ENCODE measurements at regions not wholly inside any gene's neighbourhood (a gene's known extent, or its start where the extent isn't known, plus 50 kb on each side); places are given as distances from the start of the nearest gene placed in this dataset.

GRCh38 chr16:48013491-48013901 lies 142.3 kb downstream of the ABCC12 start:
- Mint-ChIP-seq H3K4me1 (ENCODE audit: unreplicated experiment) (no peaks in the 10 kb centered on the region), H3K27me3 (ENCODE audit: unreplicated experiment) (peaks cover 2% of the 10 kb centered on the region), H3K4me3 (ENCODE audit: unreplicated experiment) (no peak overlapping the region), H3K36me3 (ENCODE audit: low read depth, unreplicated experiment) (no peaks in the 10 kb centered on the region), H3K27ac (ENCODE audit: unreplicated experiment) (no peak overlapping the region), H3K9me3 (ENCODE audit: unreplicated experiment) (no peaks in the 10 kb centered on the region)
- no peak for DNase-seq (ENCODE audit: low spot score)
- TF ChIP-seq CTCF (IDR thresholded peaks at IDR 0.05; ENCODE audit: unreplicated experiment), result no peak

GRCh38 chr16:48011878-48012658 lies 143.7 kb downstream of the ABCC12 start:
- Mint-ChIP-seq H3K4me1 (ENCODE audit: unreplicated experiment) (no peaks in the 10 kb centered on the region), H3K9me3 (ENCODE audit: unreplicated experiment) (no peaks in the 10 kb centered on the region), H3K36me3 (ENCODE audit: low read depth, unreplicated experiment) (no peaks in the 10 kb centered on the region), H3K27me3 (ENCODE audit: unreplicated experiment) (peaks cover 3% of the 10 kb centered on the region), H3K27ac (ENCODE audit: unreplicated experiment) (no peak overlapping the region), H3K4me3 (ENCODE audit: unreplicated experiment) (no peak overlapping the region)
- TF ChIP-seq CTCF (IDR thresholded peaks at IDR 0.05; ENCODE audit: unreplicated experiment), result no peak
- no peak for DNase-seq (ENCODE audit: low spot score)

GRCh38 chr16:48011466-48011865 lies 144.3 kb downstream of the ABCC12 start:
- Mint-ChIP-seq H3K36me3 (ENCODE audit: low read depth, unreplicated experiment) (no peaks in the 10 kb centered on the region), H3K27me3 (ENCODE audit: unreplicated experiment) (peaks cover 3% of the 10 kb centered on the region), H3K9me3 (ENCODE audit: unreplicated experiment) (no peaks in the 10 kb centered on the region), H3K4me3 (ENCODE audit: unreplicated experiment) (no peak overlapping the region), H3K27ac (ENCODE audit: unreplicated experiment) (no peak overlapping the region), H3K4me1 (ENCODE audit: unreplicated experiment) (no peaks in the 10 kb centered on the region)
- TF ChIP-seq CTCF (IDR thresholded peaks at IDR 0.05; ENCODE audit: unreplicated experiment), result no peak
- no peak for DNase-seq (ENCODE audit: low spot score)

- Mint-ChIP-seq H3K4me1 (ENCODE audit: unreplicated experiment) (no peaks in the 10 kb centered on the region), H3K9me3 (ENCODE audit: unreplicated experiment) (no peaks in the 10 kb centered on the region), H3K36me3 (ENCODE audit: low read depth, unreplicated experiment) (no peaks in the 10 kb centered on the region), H3K4me3 (ENCODE audit: unreplicated experiment) (no peak overlapping the region), H3K27me3 (ENCODE audit: unreplicated experiment) (peaks cover 2% of the 10 kb centered on the region), H3K27ac (ENCODE audit: unreplicated experiment) (no peak overlapping the region)
- no peak for TF ChIP-seq CTCF (IDR thresholded peaks at IDR 0.05; ENCODE audit: unreplicated experiment)
- no peak for DNase-seq (ENCODE audit: low spot score)
Observed at GRCh38 chr16:48008011-48008525, 147.7 kb downstream of the ABCC12 start.

GRCh38 chr16:48004141-48004695 lies 151.6 kb downstream of the ABCC12 start:
- Mint-ChIP-seq H3K27me3 (ENCODE audit: unreplicated experiment) (peaks cover 7% of the 10 kb centered on the region), H3K4me3 (ENCODE audit: unreplicated experiment) (no peak overlapping the region), H3K9me3 (ENCODE audit: unreplicated experiment) (no peaks in the 10 kb centered on the region), H3K36me3 (ENCODE audit: low read depth, unreplicated experiment) (no peaks in the 10 kb centered on the region), H3K27ac (ENCODE audit: unreplicated experiment) (no peak overlapping the region), H3K4me1 (ENCODE audit: unreplicated experiment) (peaks cover 9% of the 10 kb centered on the region)
- no peak for TF ChIP-seq CTCF (IDR thresholded peaks at IDR 0.05; ENCODE audit: unreplicated experiment)
- no peak for DNase-seq (ENCODE audit: low spot score)
